ENCODE measurements at regions not wholly inside any gene's neighbourhood (a gene's known extent, or its start where the extent isn't known, plus 50 kb on each side); places are given as distances from the start of the nearest gene placed in this dataset.

GRCh38 chr9:20178197-20178596 is 389.4 kb upstream of the SLC24A2 start:
- TF ChIP-seq MAX (IDR thresholded peaks at IDR 0.05; ENCODE audit: low read depth, low read length) = no peak
- no peak for TF ChIP-seq CTCF (IDR thresholded peaks at IDR 0.05; ENCODE audit: low read depth, low read length)
- no peak for TF ChIP-seq POLR2A (IDR thresholded peaks at IDR 0.05; ENCODE audit: extremely low read depth, insufficient read length)
